Keratinocyte (primary cell): ENCODE measurements at regions not wholly inside any gene's neighbourhood (a gene's known extent, or its start where the extent isn't known, plus 50 kb on each side); places are given as distances from the start of the nearest gene placed in this dataset.

Experiments
- DNase-seq: peaks from one replicate; pipeline ENCODE4 v3.0.0-alpha.2; 2011; ENCODE audit warnings: low read depth, missing footprints, low spot score
- FAIRE-seq: peaks from 2 replicates; lab custom pipeline; 2011; peaks lifted over from hg19 to GRCh38; lab: Jason Lieb, UNC
- H2AFZ ChIP-seq: 2 replicates; pipeline ENCODE4 v1.6.0; 2012; ENCODE audit warnings: low read length, control low read depth, inconsistent platforms; ENCODE audit not compliant: control insufficient read depth
- H3K27ac ChIP-seq: 2 replicates; pipeline ENCODE4 v1.5.1; 2011; ENCODE audit warnings: low read length; ENCODE audit not compliant: control insufficient read depth, insufficient read depth
- H3K27me3 ChIP-seq: 3 replicates; pipeline ENCODE4 v1.6.0; 2011; ENCODE audit warnings: low read length; ENCODE audit not compliant: control insufficient read depth, insufficient read depth; ENCODE audit errors: extremely low read depth
- H3K36me3 ChIP-seq, 2 experiments: 2 replicates in 1 of 2; 3 replicates in 1 of 2; pipeline ENCODE4 v1.5.1; 2011; ENCODE audit warnings: low read length in 2 of 2, mild to moderate bottlenecking in 1 of 2; ENCODE audit not compliant: control insufficient read depth in 2 of 2, insufficient read depth in 2 of 2; ENCODE audit errors: extremely low read depth in 1 of 2
- H3K4me1 ChIP-seq: 3 replicates; pipeline ENCODE4 v1.5.1; 2011; ENCODE audit warnings: low read length; ENCODE audit not compliant: control insufficient read depth, insufficient read depth; ENCODE audit errors: extremely low read depth
- H3K4me2 ChIP-seq: 3 replicates; pipeline ENCODE4 v1.6.0; 2011; ENCODE audit warnings: low read depth, low read length; ENCODE audit not compliant: control insufficient read depth, insufficient read depth; ENCODE audit errors: extremely low read depth
- H3K4me3 ChIP-seq, 3 experiments: fragments of 200-600 bp in 1 of 3; sonication (generic) in 1 of 3; 2 replicates in 2 of 3; 3 replicates in 1 of 3; pipeline ENCODE4 v1.5.1; 2011 to 2016; ENCODE audit warnings: low read length in 3 of 3, mild to moderate bottlenecking in 3 of 3, control low read depth in 2 of 3, inconsistent platforms in 1 of 3, low read depth in 1 of 3, mixed read lengths in 1 of 3, mixed run types in 1 of 3, moderate library complexity in 1 of 3; ENCODE audit not compliant: control insufficient read depth in 2 of 3, insufficient read depth in 2 of 3; ENCODE audit errors: extremely low read depth in 1 of 3
- H3K79me2 ChIP-seq: 2 replicates; pipeline ENCODE4 v1.6.0; 2012; ENCODE audit warnings: low read length; ENCODE audit not compliant: control insufficient read depth, insufficient read depth
- H3K9ac ChIP-seq: 3 replicates; pipeline ENCODE4 v1.6.0; 2011; ENCODE audit warnings: low read length; ENCODE audit not compliant: control insufficient read depth, insufficient read depth; ENCODE audit errors: extremely low read depth
- H3K9me1 ChIP-seq: 3 replicates; pipeline ENCODE4 v1.6.0; 2011; ENCODE audit warnings: low read length; ENCODE audit not compliant: control insufficient read depth, insufficient read depth; ENCODE audit errors: extremely low read depth
- H3K9me3 ChIP-seq: 2 replicates; pipeline ENCODE4 v1.5.1; 2012; ENCODE audit warnings: low read depth, low read length; ENCODE audit not compliant: control insufficient read depth
- H4K20me1 ChIP-seq: 3 replicates; pipeline ENCODE4 v1.6.0; 2011; ENCODE audit warnings: low read length; ENCODE audit not compliant: control insufficient read depth, insufficient read depth; ENCODE audit errors: extremely low read depth
- CTCF ChIP-seq, 3 experiments: IDR thresholded peaks in 1 of 3; conservative IDR thresholded peaks in 1 of 3; optimal IDR thresholded peaks in 1 of 3; 2 replicates in 2 of 3; 3 replicates in 1 of 3; pipeline versions ENCODE3 to v1.5.1; 2011; ENCODE audit warnings: low read length in 3 of 3, mild to moderate bottlenecking in 3 of 3, moderate library complexity in 2 of 3, control low read depth in 1 of 3, inconsistent platforms in 1 of 3; ENCODE audit not compliant: insufficient read depth in 2 of 3; ENCODE audit errors: extremely low read depth in 1 of 3
- EZH2 ChIP-seq: IDR thresholded peaks from one replicate; pipeline ENCODE4 v1.6.1; 2012; ENCODE audit warnings: inconsistent platforms, mild to moderate bottlenecking, low read length, moderate library complexity
- dilution Hi-C: fragments of 300-500 bp; cut with MboI; formaldehyde crosslinking; loops from one replicate; pipeline ENCODE4 v1.7.0; 2020; ENCODE audit warnings: low sequenced_read_pairs; ENCODE audit not compliant: extremely low pct_ligation_motif_present

DNA sequence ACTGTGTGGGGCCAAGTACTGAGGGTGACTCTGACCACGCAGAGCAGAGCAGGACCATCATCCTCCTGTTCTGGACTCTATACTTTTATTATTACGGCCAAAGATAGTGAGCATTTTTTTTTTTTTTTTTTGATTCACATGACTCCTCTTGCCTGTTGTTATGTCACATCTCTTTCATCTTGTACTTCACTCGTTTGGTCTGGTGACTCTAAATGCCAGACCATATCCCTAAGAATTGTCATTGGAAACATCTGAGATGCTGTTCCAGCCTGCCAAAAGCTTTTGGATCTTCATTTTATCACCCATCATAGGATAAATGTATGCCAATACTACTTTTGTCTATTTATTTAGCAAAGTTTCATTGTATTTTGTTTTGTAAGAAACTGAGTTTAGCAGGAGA is 168.2 kb upstream of the RAI14 start:
- no peak overlapping the region for H2AFZ ChIP-seq
- H3K4me3 ChIP-seq, result no peak overlapping the region
- no peak overlapping the region for H3K4me2 ChIP-seq
- H3K9me1 ChIP-seq, result no peaks in the 10 kb centered on the region
- TF ChIP-seq EZH2, result no peak
- no peak for TF ChIP-seq CTCF (optimal IDR thresholded peaks at IDR 0.05 in 1 of 3, IDR thresholded peaks at IDR 0.05 in 1 of 3, conservative IDR thresholded peaks at IDR 0.05 in 1 of 3; ENCODE audit: extremely low read depth in 1 of 3, insufficient read depth in 2 of 3, low read length in 3 of 3)
- DNase-seq, result no peak
- H3K27me3 ChIP-seq, result peaks cover 4% of the 10 kb centered on the region
- H3K9ac ChIP-seq, result no peak overlapping the region
- H3K27ac ChIP-seq, result no peak overlapping the region
- H3K9me3 ChIP-seq, result no peaks in the 10 kb centered on the region
- dilution Hi-C loops, result no loop called here
- H3K4me1 ChIP-seq, result no peaks in the 10 kb centered on the region
- no peaks in the 10 kb centered on the region for H3K79me2 ChIP-seq
- no peaks in the 10 kb centered on the region for H3K36me3 ChIP-seq
- no peaks in the 10 kb centered on the region for H4K20me1 ChIP-seq
- FAIRE-seq, result no peak

GRCh38 chr5:34488984-34489383 is 167.1 kb upstream of the RAI14 start:
- Histone ChIP-seq H3K9ac (no peak overlapping the region), H3K4me1 (no peaks in the 10 kb centered on the region)
- no peak for FAIRE-seq

More at GRCh38 chr5:34488984-34489383, 167.1 kb upstream of the RAI14 start:
- DNase-seq, result no peak
- H3K27me3 ChIP-seq, result no peaks in the 10 kb centered on the region
- no peak overlapping the region for H2AFZ ChIP-seq
- H3K79me2 ChIP-seq, result no peaks in the 10 kb centered on the region
- no peak overlapping the region for H3K4me2 ChIP-seq
- no peak overlapping the region for H3K4me3 ChIP-seq
- dilution Hi-C loops, result no loop called here
- H3K9me1 ChIP-seq, result no peaks in the 10 kb centered on the region
- H3K27ac ChIP-seq, result no peak overlapping the region
- H3K36me3 ChIP-seq, result no peaks in the 10 kb centered on the region
- H4K20me1 ChIP-seq, result no peaks in the 10 kb centered on the region
- H3K9me3 ChIP-seq, result no peaks in the 10 kb centered on the region
- TF ChIP-seq CTCF (optimal IDR thresholded peaks at IDR 0.05 in 1 of 3, IDR thresholded peaks at IDR 0.05 in 1 of 3, conservative IDR thresholded peaks at IDR 0.05 in 1 of 3; ENCODE audit: extremely low read depth in 1 of 3, insufficient read depth in 2 of 3, low read length in 3 of 3) (no peak), EZH2 (no peak)
